ENCODE measurements at regions not wholly inside any gene's neighbourhood (a gene's known extent, or its start where the extent isn't known, plus 50 kb on each side); places are given as distances from the start of the nearest gene placed in this dataset.

- TF ChIP-seq CTCF (IDR thresholded peaks at IDR 0.05; ENCODE audit: low read depth, low read length): no peak
- no peak for DNase-seq (ENCODE audit: extremely low read depth, low read depth)
Observed at GRCh38 chr9:82890865-82891264, 172.1 kb downstream of the RASEF start.

GRCh38 chr9:82891321-82891720, 171.6 kb downstream of the RASEF start:
- no peak for TF ChIP-seq CTCF (IDR thresholded peaks at IDR 0.05; ENCODE audit: low read depth, low read length)
- DNase-seq (ENCODE audit: extremely low read depth, low read depth): no peak

GRCh38 chr9:82893549-82893948, 169.4 kb downstream of the RASEF start:
- TF ChIP-seq CTCF (IDR thresholded peaks at IDR 0.05; ENCODE audit: low read depth, low read length): no peak
- DNase-seq (ENCODE audit: extremely low read depth, low read depth): no peak

GRCh38 chr9:82894548-82894947, 168.4 kb downstream of the RASEF start:
- TF ChIP-seq CTCF (IDR thresholded peaks at IDR 0.05; ENCODE audit: low read depth, low read length): no peak
- DNase-seq (ENCODE audit: extremely low read depth, low read depth): no peak

GRCh38 chr9:82894961-82895821, 167.8 kb downstream of the RASEF start:
- no peak for TF ChIP-seq CTCF (IDR thresholded peaks at IDR 0.05; ENCODE audit: low read depth, low read length)
- no peak for DNase-seq (ENCODE audit: extremely low read depth, low read depth)

- no peak for TF ChIP-seq CTCF (IDR thresholded peaks at IDR 0.05; ENCODE audit: low read depth, low read length)
- no peak for DNase-seq (ENCODE audit: extremely low read depth, low read depth)
Observed at GRCh38 chr9:82895822-82896110, 167.2 kb downstream of the RASEF start.

GRCh38 chr9:82903503-82903902, 159.4 kb downstream of the RASEF start:
- DNase-seq (ENCODE audit: extremely low read depth, low read depth): no peak
- TF ChIP-seq CTCF (IDR thresholded peaks at IDR 0.05; ENCODE audit: low read depth, low read length): no peak
